Endothelial cell of umbilical vein (primary cell): ENCODE measurements at regions not wholly inside any gene's neighbourhood (a gene's known extent, or its start where the extent isn't known, plus 50 kb on each side); places are given as distances from the start of the nearest gene placed in this dataset.

Experiments
- CTCF ChIP-seq, 2 donors: IDR thresholded peaks; 1 replicate in 1 of 2; 2 replicates in 1 of 2; pipeline ENCODE4 v1.5.1; 2011; ENCODE audit warnings: low read length in 2 of 2, mild to moderate bottlenecking in 2 of 2, moderate library complexity in 2 of 2, control low read depth in 1 of 2, inconsistent platforms in 1 of 2, low read depth in 1 of 2; ENCODE audit not compliant: insufficient read depth in 1 of 2; ENCODE audit errors: extremely low read depth in 1 of 2
- EZH2 ChIP-seq: IDR thresholded peaks from 2 replicates; pipeline ENCODE4 v1.6.1; 2012; ENCODE audit warnings: borderline replicate concordance, low read depth, mild to moderate bottlenecking, moderate library complexity, low read length, inconsistent platforms; ENCODE audit not compliant: severe bottlenecking
- FOS ChIP-seq: IDR thresholded peaks from 2 replicates; pipeline ENCODE4 v1.6.1; 2011; ENCODE audit warnings: mild to moderate bottlenecking, low read length, moderate library complexity, borderline replicate concordance; ENCODE audit not compliant: insufficient read depth
- GATA2 ChIP-seq: IDR thresholded peaks from 2 replicates; pipeline ENCODE4 v1.7.0; 2011; ENCODE audit warnings: low read depth, mild to moderate bottlenecking, moderate library complexity, mixed read lengths, low read length; ENCODE audit not compliant: insufficient read length, insufficient read depth
- JUN ChIP-seq: IDR thresholded peaks from 2 replicates; pipeline ENCODE4 v1.6.1; 2011; ENCODE audit warnings: borderline replicate concordance, low read depth; ENCODE audit not compliant: insufficient read length, insufficient read depth
- MYC ChIP-seq: IDR thresholded peaks from one replicate; pipeline ENCODE4 v1.6.1; 2011; ENCODE audit warnings: mild to moderate bottlenecking, low read depth, low read length
- POLR2A ChIP-seq: IDR thresholded peaks from 2 replicates; pipeline ENCODE4 v1.6.1; 2012; ENCODE audit warnings: low read depth, mild to moderate bottlenecking, control low read depth, low read length
- POLR2AphosphoS5 ChIP-seq: IDR thresholded peaks from 2 replicates; pipeline ENCODE4 v1.6.1; 2012; ENCODE audit warnings: low read depth, mild to moderate bottlenecking, control low read depth, low read length, moderate library complexity; ENCODE audit not compliant: insufficient read depth
- TF ChIP-seq, protein P1 (sequence below): IDR thresholded peaks from 2 replicates; pipeline ENCODE4 v1.6.1; 2011; ENCODE audit not compliant: insufficient read depth, insufficient read length

GRCh38 chr16:61580579-61580978 lies 455.7 kb downstream of the CDH8 start:
- TF ChIP-seq CTCF (IDR thresholded peaks at IDR 0.05; ENCODE audit: extremely low read depth in 1 of 2, insufficient read depth in 1 of 2, low read depth in 1 of 2, low read length in 2 of 2) (no peak), POLR2A (no peak), MYC (no peak), EZH2 (no peak), POLR2AphosphoS5 (no peak), FOS (no peak), JUN (no peak), GATA2 (no peak)
- TF ChIP-seq, protein P1, sequence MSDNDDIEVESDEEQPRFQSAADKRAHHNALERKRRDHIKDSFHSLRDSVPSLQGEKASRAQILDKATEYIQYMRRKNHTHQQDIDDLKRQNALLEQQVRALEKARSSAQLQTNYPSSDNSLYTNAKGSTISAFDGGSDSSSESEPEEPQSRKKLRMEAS: no peak
